Transverse colon (tissue), 4 donors: ENCODE measurements at regions not wholly inside any gene's neighbourhood (a gene's known extent, or its start where the extent isn't known, plus 50 kb on each side); places are given as distances from the start of the nearest gene placed in this dataset.
"Not testable (repeated sequence)": the region's sequence is repeated elsewhere in the genome, so short reads cannot be mapped to it uniquely, and the experiment has no call there.

Experiments
- DNase-seq: peaks from one replicate; pipeline ENCODE4 v3.0.0-alpha.2; 2019
- H3K27ac ChIP-seq, 4 donors: fragments of 200-600 bp; sonication (generic); 2 replicates each; pipeline ENCODE4 v1.5.1; 2016 to 2018; ENCODE audit warnings: inconsistent platforms in 4 of 4
- H3K27me3 ChIP-seq: fragments of 200-600 bp; sonication (generic); 2 replicates; pipeline ENCODE4 v1.5.1; 2017; ENCODE audit warnings: inconsistent platforms
- H3K36me3 ChIP-seq, 4 donors: fragments of 200-600 bp; sonication (generic); 2 replicates each; pipeline ENCODE4 v1.5.1; 2017 to 2019; ENCODE audit warnings: inconsistent platforms in 4 of 4
- H3K4me1 ChIP-seq, 4 donors: fragments of 200-600 bp; sonication (generic); 2 replicates each; pipeline ENCODE4 v1.5.1; 2017 to 2020; ENCODE audit warnings: inconsistent platforms in 4 of 4
- H3K4me3 ChIP-seq, 4 donors: fragments of 200-600 bp; sonication (generic); 1 replicate in 1 of 4; 2 replicates in 3 of 4; pipeline versions ENCODE4 v1.5.1 to v1.6.1; 2017 to 2019; ENCODE audit warnings: inconsistent platforms in 4 of 4
- H3K9me3 ChIP-seq, 2 donors: fragments of 200-600 bp; sonication (generic); 2 replicates each; pipeline ENCODE4 v1.5.1; 2017 to 2019; ENCODE audit warnings: inconsistent platforms in 2 of 2
- EP300 ChIP-seq: sonication (generic); formaldehyde crosslinking; IDR thresholded peaks from one replicate; pipeline ENCODE4 v1.6.1; 2017; ENCODE audit warnings: antibody characterized with exemption, low read depth
- POLR2A ChIP-seq: fragments of 450-650 bp; IDR thresholded peaks from one replicate; pipeline ENCODE4 v1.6.1; 2016; ENCODE audit warnings: antibody characterized with exemption, mild to moderate bottlenecking, moderate library complexity
- POLR2AphosphoS5 ChIP-seq, 3 donors: sonication (generic); formaldehyde crosslinking; IDR thresholded peaks; one replicate each; pipeline ENCODE4 v1.6.1; 2016; ENCODE audit warnings: antibody characterized with exemption in 3 of 3
- WGBS, 2 donors: methylation state at CpG; one replicate each; pipeline ENCODE4 v1.1.5; 2018; ENCODE audit warnings: low coverage in 1 of 2; 5-methylcytosine and 5-hydroxymethylcytosine counted together
- in situ Hi-C, 4 donors: fragments of 200-750 bp; cut with MboI; loops; one replicate each; pipeline versions ENCODE4 v1.15.0 to v1.15.1; 2017; ENCODE audit warnings: low sequenced_read_pairs in 3 of 4, low pct_ligation_motif_present in 1 of 4, low pct_unique_long_range_greater_than_20kb in 1 of 4
- intact Hi-C: fragments of 100-400 bp; cut with DNase I; formaldehyde crosslinking; loops from one replicate; pipeline ENCODE4 v1.15.1; 2023; ENCODE audit warnings: low total_unique reads
- TF ChIP-seq, protein P1 (sequence below), 5 experiments: fragments of 200-600 bp in 3 of 5; fragments of 450-650 bp in 2 of 5; sonication (generic) in 3 of 5; IDR thresholded peaks; 1 replicate in 2 of 5; 2 replicates in 3 of 5; pipeline ENCODE4 v1.5.1; 2016 to 2017; ENCODE audit warnings: antibody characterized with exemption in 5 of 5, inconsistent platforms in 3 of 5, mild to moderate bottlenecking in 2 of 5, moderate library complexity in 1 of 5

DNA sequence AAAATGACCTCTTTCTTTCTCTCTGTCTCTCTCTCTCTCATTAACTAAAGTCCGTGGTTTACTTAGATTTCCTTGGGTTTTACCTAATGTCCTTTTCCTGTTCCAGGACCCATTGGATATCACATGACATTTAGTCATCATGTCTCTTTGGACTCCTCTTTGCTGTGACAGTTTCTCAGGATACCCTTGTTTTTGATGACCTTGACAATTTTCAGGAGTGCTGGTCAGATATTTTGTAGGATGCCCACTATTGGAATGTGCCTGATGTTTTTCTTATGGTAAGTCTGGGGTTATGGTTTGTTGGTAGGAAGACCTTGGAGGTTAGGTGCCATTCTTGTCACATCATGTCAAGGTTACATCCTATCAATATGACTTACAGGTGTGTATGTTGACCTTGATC lies 199.2 kb upstream of the HTR1E start:
- Histone ChIP-seq H3K4me1 (no peaks in the 10 kb centered on the region), H3K9me3 (no peaks in the 10 kb centered on the region), H3K4me3 (no peak overlapping the region), H3K27me3 (no peaks in the 10 kb centered on the region), H3K36me3 (no peaks in the 10 kb centered on the region), H3K27ac (no peak overlapping the region)
- intact Hi-C loops (no loop called here), in situ Hi-C loops (no loop called here)
- WGBS, 2 donors: 87 to 88% methylated on average over 1 of the region's 1 CpG
- TF ChIP-seq, protein P1, sequence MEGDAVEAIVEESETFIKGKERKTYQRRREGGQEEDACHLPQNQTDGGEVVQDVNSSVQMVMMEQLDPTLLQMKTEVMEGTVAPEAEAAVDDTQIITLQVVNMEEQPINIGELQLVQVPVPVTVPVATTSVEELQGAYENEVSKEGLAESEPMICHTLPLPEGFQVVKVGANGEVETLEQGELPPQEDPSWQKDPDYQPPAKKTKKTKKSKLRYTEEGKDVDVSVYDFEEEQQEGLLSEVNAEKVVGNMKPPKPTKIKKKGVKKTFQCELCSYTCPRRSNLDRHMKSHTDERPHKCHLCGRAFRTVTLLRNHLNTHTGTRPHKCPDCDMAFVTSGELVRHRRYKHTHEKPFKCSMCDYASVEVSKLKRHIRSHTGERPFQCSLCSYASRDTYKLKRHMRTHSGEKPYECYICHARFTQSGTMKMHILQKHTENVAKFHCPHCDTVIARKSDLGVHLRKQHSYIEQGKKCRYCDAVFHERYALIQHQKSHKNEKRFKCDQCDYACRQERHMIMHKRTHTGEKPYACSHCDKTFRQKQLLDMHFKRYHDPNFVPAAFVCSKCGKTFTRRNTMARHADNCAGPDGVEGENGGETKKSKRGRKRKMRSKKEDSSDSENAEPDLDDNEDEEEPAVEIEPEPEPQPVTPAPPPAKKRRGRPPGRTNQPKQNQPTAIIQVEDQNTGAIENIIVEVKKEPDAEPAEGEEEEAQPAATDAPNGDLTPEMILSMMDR (IDR thresholded peaks at IDR 0.05): no peak
- TF ChIP-seq POLR2AphosphoS5 (IDR thresholded peaks at IDR 0.05) (no peak), POLR2A (no peak), EP300 (no peak)
- no peak for DNase-seq

DNA sequence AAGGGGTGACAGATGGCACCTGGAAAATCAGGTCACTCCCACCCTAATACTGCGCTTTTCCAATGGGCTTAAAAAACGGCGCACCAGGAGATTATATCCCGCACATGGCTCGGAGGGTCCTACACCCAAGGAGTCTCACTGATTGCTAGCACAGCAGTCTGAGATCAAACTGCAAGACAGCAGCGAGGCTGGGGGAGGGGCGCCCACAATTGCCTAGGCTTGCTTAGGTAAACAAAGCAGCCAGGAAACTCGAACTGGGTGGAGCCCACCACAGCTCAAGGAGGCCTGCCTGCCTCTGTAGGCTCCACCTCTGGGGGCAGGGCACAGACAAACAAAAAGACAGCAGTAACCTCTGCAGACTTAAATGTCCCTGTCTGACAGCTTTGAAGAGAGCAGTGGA lies 205.7 kb upstream of the HTR1E start:
- H3K27ac ChIP-seq, in situ Hi-C loops, H3K27me3 ChIP-seq, H3K4me1 ChIP-seq, intact Hi-C loops, H3K36me3 ChIP-seq, H3K9me3 ChIP-seq, H3K4me3 ChIP-seq, DNase-seq: not testable (repeated sequence)
- 80% methylated on average over 8 of the region's 8 CpGs; no CpG with 5 or more reads in 1 of the 2 donors for WGBS, 2 donors

DNA sequence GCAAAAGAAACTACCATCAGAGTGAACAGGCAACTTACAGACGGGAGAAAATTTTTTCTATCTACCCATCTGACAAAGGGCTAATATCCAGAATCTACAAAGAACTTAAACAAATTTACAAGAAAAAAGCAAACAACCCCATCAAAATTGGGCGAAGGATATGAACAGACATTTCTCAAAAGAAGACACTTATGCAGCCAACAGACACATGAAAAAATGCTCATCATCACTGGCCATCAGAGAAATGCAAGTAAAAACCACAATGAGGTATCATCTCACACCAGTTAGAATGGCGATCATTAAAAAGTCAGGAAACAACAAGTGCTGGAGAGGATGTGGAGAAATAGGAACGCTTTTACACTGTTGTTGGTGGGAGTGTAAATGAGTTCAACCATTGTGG lies 206.6 kb upstream of the HTR1E start:
- H3K4me1 ChIP-seq, H3K27ac ChIP-seq, H3K4me3 ChIP-seq, H3K27me3 ChIP-seq, in situ Hi-C loops, H3K9me3 ChIP-seq, H3K36me3 ChIP-seq, intact Hi-C loops, DNase-seq: not testable (repeated sequence)
- WGBS, 2 donors: 86 to 90% methylated on average over 4 of the region's 4 CpGs

DNA sequence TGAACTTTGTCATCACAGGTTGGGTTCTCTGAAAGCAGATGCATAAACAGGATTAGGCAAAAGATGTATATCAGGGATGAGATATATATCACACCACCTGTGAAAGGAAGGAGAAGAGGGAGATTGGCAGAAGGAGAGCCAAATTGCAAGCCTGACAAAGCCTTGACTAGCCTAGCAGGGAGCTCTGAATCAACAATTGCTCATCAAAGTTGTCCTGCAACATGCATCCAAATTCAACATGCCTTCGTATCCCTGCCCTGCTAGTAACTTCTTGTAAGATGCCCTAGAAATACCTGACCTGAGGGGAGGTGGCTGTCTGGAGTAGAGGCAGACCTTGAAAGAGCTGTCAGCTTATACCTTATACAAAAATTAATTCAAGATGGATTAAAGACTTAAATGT lies 207.1 kb upstream of the HTR1E start:
- H3K36me3 ChIP-seq: no peaks in the 10 kb centered on the region
- TF ChIP-seq, protein P1 (IDR thresholded peaks at IDR 0.05): no peak
- TF ChIP-seq POLR2AphosphoS5 (IDR thresholded peaks at IDR 0.05) (no peak), POLR2A (no peak), EP300 (no peak)
- no peak overlapping the region for H3K4me3 ChIP-seq
- H3K9me3 ChIP-seq: peaks cover 0 to 7% of the 10 kb centered on the region in 2 donors
- intact Hi-C loops (no loop called here), in situ Hi-C loops (no loop called here)
- no peaks in the 10 kb centered on the region for H3K4me1 ChIP-seq
- H3K27me3 ChIP-seq: no peaks in the 10 kb centered on the region
- no peak overlapping the region for H3K27ac ChIP-seq
- WGBS, 2 donors: 0% methylated on average over 1 of the region's 1 CpG; no CpG with 5 or more reads in 1 of the 2 donors
- no peak for DNase-seq

DNA sequence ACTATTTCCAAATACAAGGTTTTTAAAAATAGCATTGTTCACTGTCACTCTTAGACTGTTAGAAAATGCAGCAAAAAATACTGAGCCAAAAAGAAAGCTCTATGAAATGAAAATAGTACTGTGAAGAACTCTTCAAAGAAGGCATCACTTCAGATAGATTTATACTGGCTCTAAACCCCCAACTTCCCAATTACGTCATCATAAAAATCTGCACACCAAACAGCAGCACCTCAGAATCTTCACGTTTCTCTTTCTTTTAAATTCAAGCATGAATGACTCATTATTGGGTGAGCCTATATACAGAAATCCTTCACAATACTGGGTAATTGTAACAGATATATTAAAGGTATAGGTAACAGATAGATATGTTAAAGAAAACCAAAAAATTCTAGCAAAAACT lies 208.4 kb upstream of the HTR1E start:
- H3K27me3 ChIP-seq: no peaks in the 10 kb centered on the region
- no peaks in the 10 kb centered on the region for H3K36me3 ChIP-seq
- intact Hi-C loops: no loop called here
- 62 to 64% methylated on average over 2 of the region's 2 CpGs for WGBS, 2 donors
- peaks cover 0 to 7% of the 10 kb centered on the region in 2 donors for H3K9me3 ChIP-seq
- DNase-seq: no peak
- H3K27ac ChIP-seq: no peak overlapping the region
- in situ Hi-C loops: no loop called here
- no peaks in the 10 kb centered on the region for H3K4me1 ChIP-seq
- TF ChIP-seq POLR2AphosphoS5 (IDR thresholded peaks at IDR 0.05) (no peak), POLR2A (no peak), EP300 (no peak)
- H3K4me3 ChIP-seq: no peak overlapping the region

DNA sequence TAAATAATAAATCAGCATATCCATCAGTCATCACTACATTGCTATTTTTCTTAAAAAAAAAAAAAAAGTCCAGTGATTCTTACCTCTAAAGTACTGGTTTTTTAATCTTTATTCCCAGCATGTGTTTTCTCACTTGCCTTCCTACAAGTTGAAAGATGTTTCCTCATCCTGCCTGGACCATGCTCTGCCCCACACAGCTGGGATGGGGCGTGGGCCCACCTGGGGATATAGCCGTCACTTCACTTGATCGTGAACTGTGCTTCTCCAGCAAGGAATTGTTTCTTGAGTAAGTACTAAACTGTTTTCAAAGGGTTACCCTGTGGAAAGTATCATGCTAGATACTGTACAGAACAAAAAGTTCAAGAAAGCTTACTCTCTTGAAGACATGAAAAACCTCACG lies 212.6 kb upstream of the HTR1E start:
- TF ChIP-seq POLR2A: no peak
- no peak for TF ChIP-seq POLR2AphosphoS5 (IDR thresholded peaks at IDR 0.05)

More for the DNA sequence above, 212.6 kb upstream of the HTR1E start:
- Histone ChIP-seq H3K27me3 (no peaks in the 10 kb centered on the region), H3K9me3 (peaks cover 0 to 5% of the 10 kb centered on the region in 2 donors), H3K4me3 (no peak overlapping the region), H3K36me3 (no peaks in the 10 kb centered on the region), H3K4me1 (no peaks in the 10 kb centered on the region), H3K27ac (no peak overlapping the region)
- no peak for DNase-seq
- in situ Hi-C loops: no loop called here
- intact Hi-C loops: no loop called here
- 71 to 75% methylated on average over 1 to 4 of the region's 4 CpGs for WGBS, 2 donors
